Neural progenitor cell (in vitro differentiated cells): ENCODE measurements at regions not wholly inside any gene's neighbourhood (a gene's known extent, or its start where the extent isn't known, plus 50 kb on each side); places are given as distances from the start of the nearest gene placed in this dataset.

Experiments used
- EZH2phosphoT487 ChIP-seq: fragments of 200-600 bp; sonication (generic); IDR thresholded peaks from 2 replicates; pipeline ENCODE4 v1.6.1; 2017; ENCODE audit warnings: antibody characterized with exemption
- TF ChIP-seq, protein P1 (sequence below): fragments of 200-600 bp; sonication (generic); IDR thresholded peaks from 2 replicates; pipeline ENCODE4 v1.5.1; 2017; ENCODE audit warnings: antibody characterized with exemption, mild to moderate bottlenecking

DNA sequence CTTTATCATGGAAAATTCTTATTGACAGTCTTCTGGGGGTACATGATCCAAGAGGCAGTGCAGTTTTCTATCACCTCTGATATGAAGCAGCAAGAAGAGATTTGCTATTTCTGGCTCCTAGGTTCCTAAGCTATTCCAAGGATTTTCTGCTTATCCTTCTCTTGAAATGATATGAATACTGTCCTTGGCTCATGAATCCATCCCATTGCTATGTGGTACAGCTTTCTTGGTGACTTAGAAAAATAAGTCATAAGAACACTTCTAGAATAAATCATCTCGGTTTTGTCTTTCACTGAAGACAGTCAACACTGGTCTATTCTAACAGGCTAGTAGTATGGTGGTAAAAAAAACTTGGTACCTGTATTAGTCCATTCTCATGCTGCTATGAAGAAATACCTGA, 333.6 kb upstream of the RASGRP1 start:
- TF ChIP-seq, protein P1, sequence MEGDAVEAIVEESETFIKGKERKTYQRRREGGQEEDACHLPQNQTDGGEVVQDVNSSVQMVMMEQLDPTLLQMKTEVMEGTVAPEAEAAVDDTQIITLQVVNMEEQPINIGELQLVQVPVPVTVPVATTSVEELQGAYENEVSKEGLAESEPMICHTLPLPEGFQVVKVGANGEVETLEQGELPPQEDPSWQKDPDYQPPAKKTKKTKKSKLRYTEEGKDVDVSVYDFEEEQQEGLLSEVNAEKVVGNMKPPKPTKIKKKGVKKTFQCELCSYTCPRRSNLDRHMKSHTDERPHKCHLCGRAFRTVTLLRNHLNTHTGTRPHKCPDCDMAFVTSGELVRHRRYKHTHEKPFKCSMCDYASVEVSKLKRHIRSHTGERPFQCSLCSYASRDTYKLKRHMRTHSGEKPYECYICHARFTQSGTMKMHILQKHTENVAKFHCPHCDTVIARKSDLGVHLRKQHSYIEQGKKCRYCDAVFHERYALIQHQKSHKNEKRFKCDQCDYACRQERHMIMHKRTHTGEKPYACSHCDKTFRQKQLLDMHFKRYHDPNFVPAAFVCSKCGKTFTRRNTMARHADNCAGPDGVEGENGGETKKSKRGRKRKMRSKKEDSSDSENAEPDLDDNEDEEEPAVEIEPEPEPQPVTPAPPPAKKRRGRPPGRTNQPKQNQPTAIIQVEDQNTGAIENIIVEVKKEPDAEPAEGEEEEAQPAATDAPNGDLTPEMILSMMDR: no peak
- no peak for TF ChIP-seq EZH2phosphoT487
